HUES64 (cell line): ENCODE measurements at regions not wholly inside any gene's neighbourhood (a gene's known extent, or its start where the extent isn't known, plus 50 kb on each side); places are given as distances from the start of the nearest gene placed in this dataset.
"Not testable (repeated sequence)": the region's sequence is repeated elsewhere in the genome, so short reads cannot be mapped to it uniquely, and the experiment has no call there.

Experiments used
- H3K27ac ChIP-seq: 2 replicates; pipeline ENCODE4 v1.7.0; 2013; ENCODE audit warnings: low read depth, low read length, inconsistent platforms
- H3K27me3 ChIP-seq: 2 replicates; pipeline ENCODE4 v1.6.1; 2013; ENCODE audit warnings: mild to moderate bottlenecking, low read length; ENCODE audit not compliant: insufficient read depth
- H3K36me3 ChIP-seq: 2 replicates; pipeline ENCODE4 v1.6.1; 2013; ENCODE audit warnings: mild to moderate bottlenecking, low read length; ENCODE audit not compliant: insufficient read depth
- H3K4me1 ChIP-seq: 2 replicates; pipeline ENCODE4 v1.6.1; 2013; ENCODE audit warnings: mild to moderate bottlenecking, low read length, moderate library complexity; ENCODE audit not compliant: insufficient read depth
- H3K4me3 ChIP-seq: 2 replicates; pipeline ENCODE4 v1.5.1; 2013; ENCODE audit warnings: mild to moderate bottlenecking, low read length, moderate library complexity
- H3K9ac ChIP-seq: 2 replicates; pipeline ENCODE4 v1.6.1; 2013; ENCODE audit warnings: mild to moderate bottlenecking, low read depth, low read length
- H3K9me3 ChIP-seq: 2 replicates; pipeline ENCODE4 v1.6.1; 2013; ENCODE audit warnings: low read depth, low read length; ENCODE audit not compliant: insufficient read depth
- WGBS: fragments of 150-250, 120-280 bp; methylation state at CpG from one replicate; pipeline ENCODE4 v1.1.7; 2013; ENCODE audit warnings: missing lambda C conversion rate; 5-methylcytosine and 5-hydroxymethylcytosine counted together

- 39% methylated on average over 2 of the region's 2 CpGs for WGBS
- H3K36me3 ChIP-seq, H3K27me3 ChIP-seq, H3K9ac ChIP-seq, H3K4me3 ChIP-seq, H3K4me1 ChIP-seq, H3K27ac ChIP-seq, H3K9me3 ChIP-seq: not testable (repeated sequence)
Measured at GRCh38 chr11:87507722-87508121, 470.0 kb downstream of the TMEM135 start.

GRCh38 chr11:87506946-87507345 lies 469.2 kb downstream of the TMEM135 start:
- not testable (repeated sequence) for H3K4me1 ChIP-seq, H3K27ac ChIP-seq, H3K4me3 ChIP-seq, H3K36me3 ChIP-seq, H3K9ac ChIP-seq, H3K27me3 ChIP-seq, H3K9me3 ChIP-seq
- 95% methylated on average over 6 of the region's 6 CpGs for WGBS

GRCh38 chr11:87501388-87501787 lies 463.7 kb downstream of the TMEM135 start:
- H3K27ac ChIP-seq: no peak overlapping the region
- no CpG with 5 or more reads among the region's 1 CpG for WGBS
- no peaks in the 10 kb centered on the region for H3K27me3 ChIP-seq
- H3K4me1 ChIP-seq: no peaks in the 10 kb centered on the region
- no peak overlapping the region for H3K4me3 ChIP-seq
- H3K9ac ChIP-seq: no peak overlapping the region
- no peaks in the 10 kb centered on the region for H3K9me3 ChIP-seq
- H3K36me3 ChIP-seq: no peaks in the 10 kb centered on the region

GRCh38 chr11:87494936-87495335 lies 457.2 kb downstream of the TMEM135 start:
- not testable (repeated sequence) for H3K36me3 ChIP-seq, H3K27me3 ChIP-seq, H3K27ac ChIP-seq, H3K4me3 ChIP-seq, H3K9me3 ChIP-seq, H3K9ac ChIP-seq
- 90% methylated on average over 3 of the region's 3 CpGs for WGBS
- H3K4me1 ChIP-seq: peaks cover 21% of the 10 kb centered on the region

GRCh38 chr11:87494026-87494425 lies 456.3 kb downstream of the TMEM135 start:
- not testable (repeated sequence) for H3K27me3 ChIP-seq, H3K9ac ChIP-seq, H3K9me3 ChIP-seq, H3K36me3 ChIP-seq
- 47% methylated on average over 7 of the region's 7 CpGs for WGBS
- H3K4me1 ChIP-seq: peaks cover 21% of the 10 kb centered on the region
- 0 out of 2 replicates have a peak overlapping the region, but pooled peaks have one; percentile 4 for H3K4me3 ChIP-seq
- H3K27ac ChIP-seq: peak overlapping the region; percentile 90; the same call in 1 of the 2 replicates

- 5% methylated on average over 4 of the region's 4 CpGs for WGBS
- peak overlapping the region; percentile 18; the same call in 1 of the 2 replicates for H3K4me3 ChIP-seq
- peak overlapping the region; percentile 90; the same call in 1 of the 2 replicates for H3K27ac ChIP-seq
- H3K4me1 ChIP-seq: peaks cover 21% of the 10 kb centered on the region
- H3K27me3 ChIP-seq: no peaks in the 10 kb centered on the region
- no peaks in the 10 kb centered on the region for H3K36me3 ChIP-seq
- H3K9ac ChIP-seq: no peak overlapping the region
- no peaks in the 10 kb centered on the region; the same call in 1 of the 2 replicates for H3K9me3 ChIP-seq
Measured at GRCh38 chr11:87493516-87493915, 455.8 kb downstream of the TMEM135 start.

- no peak overlapping the region for H3K4me3 ChIP-seq
- WGBS: 92% methylated on average over 1 of the region's 3 CpGs
- no peaks in the 10 kb centered on the region for H3K27me3 ChIP-seq
- H3K9me3 ChIP-seq: no peaks in the 10 kb centered on the region; the same call in 1 of the 2 replicates
- H3K4me1 ChIP-seq: peaks cover 21% of the 10 kb centered on the region
- H3K9ac ChIP-seq: no peak overlapping the region
- no peak overlapping the region for H3K27ac ChIP-seq
- no peaks in the 10 kb centered on the region for H3K36me3 ChIP-seq
Measured at GRCh38 chr11:87491381-87491780, 453.6 kb downstream of the TMEM135 start.

GRCh38 chr11:87490671-87491070 lies 452.9 kb downstream of the TMEM135 start:
- H3K36me3 ChIP-seq: no peaks in the 10 kb centered on the region
- H3K4me3 ChIP-seq: no peak overlapping the region
- H3K9ac ChIP-seq: no peak overlapping the region
- peaks cover 21% of the 10 kb centered on the region for H3K4me1 ChIP-seq
- H3K27me3 ChIP-seq: no peaks in the 10 kb centered on the region
- H3K9me3 ChIP-seq: no peaks in the 10 kb centered on the region; the same call in 1 of the 2 replicates
- no peak overlapping the region for H3K27ac ChIP-seq

- no peak overlapping the region for H3K4me3 ChIP-seq
- 0 out of 2 replicates have a peak, but pooled peaks cover 1% of the 10 kb centered on the region for H3K9me3 ChIP-seq
- no peaks in the 10 kb centered on the region for H3K27me3 ChIP-seq
- H3K36me3 ChIP-seq: no peaks in the 10 kb centered on the region
- no peaks in the 10 kb centered on the region for H3K4me1 ChIP-seq
- WGBS: 98% methylated on average over 3 of the region's 3 CpGs
- H3K27ac ChIP-seq: no peak overlapping the region
- no peak overlapping the region for H3K9ac ChIP-seq
Measured at GRCh38 chr11:87484566-87484965, 446.8 kb downstream of the TMEM135 start.

GRCh38 chr11:87477321-87477720 lies 439.6 kb downstream of the TMEM135 start:
- no peaks in the 10 kb centered on the region for H3K27me3 ChIP-seq
- H3K36me3 ChIP-seq: no peaks in the 10 kb centered on the region
- WGBS: 90% methylated on average over 2 of the region's 2 CpGs
- no peak overlapping the region for H3K27ac ChIP-seq
- no peak overlapping the region for H3K4me3 ChIP-seq
- H3K9me3 ChIP-seq: 0 out of 2 replicates have a peak, but pooled peaks cover 7% of the 10 kb centered on the region
- H3K4me1 ChIP-seq: no peaks in the 10 kb centered on the region
- H3K9ac ChIP-seq: no peak overlapping the region

- no peaks in the 10 kb centered on the region for H3K27me3 ChIP-seq
- no peaks in the 10 kb centered on the region for H3K9me3 ChIP-seq
- no peaks in the 10 kb centered on the region for H3K36me3 ChIP-seq
- no peak overlapping the region for H3K27ac ChIP-seq
- no peak overlapping the region for H3K9ac ChIP-seq
- no peak overlapping the region for H3K4me3 ChIP-seq
- no peaks in the 10 kb centered on the region for H3K4me1 ChIP-seq
- 92% methylated on average over 1 of the region's 1 CpG for WGBS
Measured at GRCh38 chr11:87473174-87473573, 435.4 kb downstream of the TMEM135 start.

GRCh38 chr11:87466223-87466622 lies 428.5 kb downstream of the TMEM135 start:
- Histone ChIP-seq H3K36me3 (no peaks in the 10 kb centered on the region), H3K4me3 (no peak overlapping the region), H3K27me3 (no peaks in the 10 kb centered on the region), H3K4me1 (no peaks in the 10 kb centered on the region), H3K9ac (no peak overlapping the region), H3K9me3 (no peaks in the 10 kb centered on the region), H3K27ac (no peak overlapping the region)
- 81% methylated on average over 2 of the region's 2 CpGs for WGBS
